Endothelial cell (in vitro differentiated cells): ENCODE measurements at regions not wholly inside any gene's neighbourhood (a gene's known extent, or its start where the extent isn't known, plus 50 kb on each side); places are given as distances from the start of the nearest gene placed in this dataset.

Experiments
- DNase-seq: peaks from one replicate; pipeline ENCODE4 v3.0.0; 2021; ENCODE audit warnings: low spot score
- H3K27ac Mint-ChIP-seq: one replicate; pipeline ENCODE4 v1.8.0; 2021; ENCODE audit warnings: mixed read lengths, inconsistent platforms; ENCODE audit not compliant: unreplicated experiment
- H3K27me3 Mint-ChIP-seq: one replicate; pipeline ENCODE4 v1.8.0; 2021; ENCODE audit warnings: mild to moderate bottlenecking, moderate library complexity, mixed read lengths, inconsistent platforms; ENCODE audit not compliant: unreplicated experiment
- H3K36me3 Mint-ChIP-seq: one replicate; pipeline ENCODE4 v1.8.0; 2021; ENCODE audit warnings: mild to moderate bottlenecking, low read depth, mixed read lengths, inconsistent platforms; ENCODE audit not compliant: unreplicated experiment
- H3K4me1 Mint-ChIP-seq: one replicate; pipeline ENCODE4 v1.8.0; 2021; ENCODE audit warnings: mild to moderate bottlenecking, mixed read lengths, inconsistent platforms; ENCODE audit not compliant: unreplicated experiment
- H3K4me3 Mint-ChIP-seq: one replicate; pipeline ENCODE4 v1.8.0; 2021; ENCODE audit warnings: mild to moderate bottlenecking, mixed read lengths, inconsistent platforms; ENCODE audit not compliant: unreplicated experiment
- H3K9me3 Mint-ChIP-seq: one replicate; pipeline ENCODE4 v1.8.0; 2021; ENCODE audit warnings: mixed read lengths, inconsistent platforms; ENCODE audit not compliant: unreplicated experiment
- CTCF ChIP-seq: fragments of 200-600 bp; sonication (generic); IDR thresholded peaks from one replicate; pipeline ENCODE4 v1.5.0; 2021; ENCODE audit warnings: antibody characterized with exemption; ENCODE audit not compliant: unreplicated experiment

- Mint-ChIP-seq H3K4me1 (no peaks in the 10 kb centered on the region), H3K4me3 (no peak overlapping the region), H3K36me3 (peaks cover 3% of the 10 kb centered on the region), H3K9me3 (no peaks in the 10 kb centered on the region), H3K27me3 (peaks cover 9% of the 10 kb centered on the region), H3K27ac (no peak overlapping the region)
- no peak for TF ChIP-seq CTCF
- DNase-seq, result no peak
These were observed 86.1 kb upstream of the ACTRT2 start for GRCh38 chr1:2935184-2935583.

DNA sequence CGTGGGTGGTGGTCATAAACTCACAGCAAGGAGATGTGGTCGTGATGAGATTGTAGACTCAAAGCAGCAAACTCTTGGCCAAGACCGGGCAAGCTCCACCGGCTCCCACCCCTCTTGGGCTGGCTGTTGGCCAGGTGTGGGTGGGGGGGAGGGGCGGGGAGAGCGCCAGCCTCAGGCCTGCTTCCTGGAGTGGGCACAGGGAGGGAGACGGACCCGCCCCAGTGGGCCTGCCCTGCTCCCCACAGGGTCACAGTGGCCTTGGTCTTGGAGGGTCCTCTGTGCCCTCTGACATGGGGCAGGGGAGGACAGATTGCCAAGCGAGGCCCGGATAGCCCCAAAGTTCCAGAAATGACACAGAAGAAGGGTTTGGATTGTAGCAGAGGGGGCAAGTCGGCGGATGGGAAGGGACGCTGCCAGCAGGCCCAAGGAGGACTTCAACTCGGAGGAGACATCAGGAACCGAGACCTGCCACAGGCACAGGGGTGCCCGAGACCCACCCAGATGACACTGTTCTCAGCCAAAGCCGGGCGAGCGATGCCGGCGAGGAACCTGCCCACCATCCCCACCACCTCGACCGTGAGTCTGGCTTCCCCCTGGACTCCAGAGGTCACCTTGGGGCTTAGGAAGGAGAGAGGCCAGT lies 85.4 kb upstream of the ACTRT2 start:
- Mint-ChIP-seq H3K4me3 (no peak overlapping the region), H3K9me3 (no peaks in the 10 kb centered on the region), H3K36me3 (peaks cover 3% of the 10 kb centered on the region), H3K4me1 (no peaks in the 10 kb centered on the region), H3K27me3 (peaks cover 10% of the 10 kb centered on the region), H3K27ac (no peak overlapping the region)
- no peak for DNase-seq
- no peak for TF ChIP-seq CTCF

GRCh38 chr1:2936559-2937515 lies 84.4 kb upstream of the ACTRT2 start:
- Mint-ChIP-seq H3K27me3 (peaks cover 8% of the 10 kb centered on the region), H3K4me1 (no peaks in the 10 kb centered on the region), H3K4me3 (no peak overlapping the region), H3K9me3 (no peaks in the 10 kb centered on the region), H3K36me3 (peaks cover 3% of the 10 kb centered on the region), H3K27ac (no peak overlapping the region)
- TF ChIP-seq CTCF, result no peak
- no peak for DNase-seq

- H3K27me3 Mint-ChIP-seq, result peaks cover 8% of the 10 kb centered on the region
- no peak for DNase-seq
- H3K36me3 Mint-ChIP-seq, result peaks cover 3% of the 10 kb centered on the region
- no peak overlapping the region for H3K27ac Mint-ChIP-seq
- no peak overlapping the region for H3K4me3 Mint-ChIP-seq
- no peaks in the 10 kb centered on the region for H3K4me1 Mint-ChIP-seq
- no peaks in the 10 kb centered on the region for H3K9me3 Mint-ChIP-seq
- TF ChIP-seq CTCF, result no peak
These were observed 83.5 kb upstream of the ACTRT2 start for GRCh38 chr1:2937805-2938204.
